IMR-90 (cell line): ENCODE measurements at regions not wholly inside any gene's neighbourhood (a gene's known extent, or its start where the extent isn't known, plus 50 kb on each side); places are given as distances from the start of the nearest gene placed in this dataset.

Experiments
- ATAC-seq: fragments of 200-7000 bp; cut with Tn5 transposase; 2 replicates; pipeline ENCODE4 v1.9.1; 2020; ENCODE audit warnings: low read depth, mild to moderate bottlenecking, moderate library complexity
- BruUV-seq: library from RNA; stranded (reverse); fragments of 400-500 nt; replicated peaks from 2 replicates; lab custom pipeline; 2021; lab: Mats Ljungman, UMichigan
- CTCF ChIA-PET: fragments of 300-600 bp; formaldehyde crosslinking; extraction: SDS; loops from one replicate; lab custom pipeline; 2021; ENCODE audit warnings: antibody characterized with exemption; lab: Yijun Ruan, JAX
- POLR2A ChIA-PET: fragments of 300-600 bp; sonication (Branson Sonifier 250); formaldehyde crosslinking; loops from one replicate; lab custom pipeline; 2022; ENCODE audit warnings: antibody characterized with exemption; ENCODE audit not compliant: unreplicated experiment; lab: Charles Lee
- DNase-seq: peaks from one replicate; pipeline ENCODE4 v3.0.0; 2013
- H2AFZ ChIP-seq: replicated peaks from 2 replicates; pipeline ENCODE3; 2013; ENCODE audit warnings: low read length, mild to moderate bottlenecking; ENCODE audit not compliant: poor library complexity
- H2AK5ac ChIP-seq: 2 replicates; pipeline ENCODE4 v1.6.1; 2013; ENCODE audit warnings: low read depth, low read length, inconsistent platforms
- H2AK9ac ChIP-seq: replicated peaks from 2 replicates; pipeline ENCODE3; 2013; ENCODE audit warnings: mild to moderate bottlenecking, low read depth, low read length, moderate library complexity; ENCODE audit not compliant: poor library complexity
- H2BK120ac ChIP-seq: 2 replicates; pipeline ENCODE4 v1.6.1; 2013; ENCODE audit warnings: low read depth, low read length, inconsistent platforms
- H2BK15ac ChIP-seq: 3 replicates; pipeline ENCODE4 v1.6.1; 2013; ENCODE audit warnings: low read depth, low read length, inconsistent platforms
- H2BK20ac ChIP-seq: 2 replicates; pipeline ENCODE4 v1.6.1; 2013; ENCODE audit warnings: low read depth, mild to moderate bottlenecking, inconsistent platforms, low read length, moderate library complexity
- H2BK5ac ChIP-seq: 2 replicates; pipeline ENCODE4 v1.6.1; 2013; ENCODE audit warnings: mild to moderate bottlenecking, low read depth, low read length, inconsistent platforms; ENCODE audit not compliant: poor library complexity, severe bottlenecking
- H3K14ac ChIP-seq: replicated peaks from 2 replicates; pipeline ENCODE4 v1.6.1; 2013; ENCODE audit warnings: low read depth, low read length, inconsistent platforms
- H3K18ac ChIP-seq: 2 replicates; pipeline ENCODE4 v1.6.1; 2013; ENCODE audit warnings: low read depth, low read length, control low read depth
- H3K23ac ChIP-seq: 2 replicates; pipeline ENCODE4 v1.6.1; 2013; ENCODE audit warnings: low read depth, low read length, inconsistent platforms
- H3K27ac ChIP-seq: 2 replicates; pipeline ENCODE4 v1.5.1; 2013; ENCODE audit warnings: mild to moderate bottlenecking, control low read depth, low read length; ENCODE audit not compliant: insufficient read depth
- H3K27me3 ChIP-seq: 2 replicates; pipeline ENCODE4 v1.6.1; 2013; ENCODE audit warnings: low read length; ENCODE audit not compliant: control insufficient read depth, insufficient read depth
- H3K36me3 ChIP-seq: 2 replicates; pipeline ENCODE4 v1.6.1; 2013; ENCODE audit warnings: low read length, mixed read lengths; ENCODE audit not compliant: control insufficient read depth, insufficient read depth
- H3K4ac ChIP-seq: 2 replicates; pipeline ENCODE4 v1.6.1; 2013; ENCODE audit warnings: low read depth, low read length, inconsistent platforms
- H3K4me1 ChIP-seq: 2 replicates; pipeline ENCODE4 v1.6.1; 2013; ENCODE audit warnings: low read length, mixed read lengths; ENCODE audit not compliant: control insufficient read depth, insufficient read depth
- H3K4me2 ChIP-seq: 2 replicates; pipeline ENCODE4 v1.6.1; 2013; ENCODE audit warnings: low read depth, mild to moderate bottlenecking, control low read depth, low read length, moderate library complexity
- H3K4me3 ChIP-seq: 2 replicates; pipeline ENCODE4 v1.5.1; 2013; ENCODE audit warnings: low read depth, mild to moderate bottlenecking, control low read depth, low read length, moderate library complexity; ENCODE audit not compliant: insufficient read depth
- H3K56ac ChIP-seq: 2 replicates; pipeline ENCODE4 v1.6.1; 2013; ENCODE audit warnings: low read length, inconsistent platforms; ENCODE audit not compliant: insufficient read depth; ENCODE audit errors: extremely low read depth
- H3K79me1 ChIP-seq, 2 experiments: 2 replicates each; pipeline ENCODE4 v1.6.1; 2013; ENCODE audit warnings: low read length in 2 of 2, inconsistent platforms in 1 of 2, low read depth in 1 of 2
- H3K9ac ChIP-seq: 2 replicates; pipeline ENCODE4 v1.6.1; 2013; ENCODE audit warnings: low read depth, low read length, control low read depth
- H3K9me1 ChIP-seq: 2 replicates; pipeline ENCODE4 v1.6.1; 2013; ENCODE audit warnings: low read length, inconsistent platforms; ENCODE audit not compliant: insufficient read depth
- H3K9me3 ChIP-seq: 2 replicates; pipeline ENCODE4 v1.6.1; 2013; ENCODE audit warnings: low read length; ENCODE audit not compliant: control insufficient read depth, insufficient read depth
- H4K20me1 ChIP-seq: 2 replicates; pipeline ENCODE4 v1.6.1; 2013; ENCODE audit warnings: low read length, inconsistent platforms; ENCODE audit not compliant: insufficient read depth
- H4K5ac ChIP-seq: 2 replicates; pipeline ENCODE4 v1.6.1; 2013; ENCODE audit warnings: mild to moderate bottlenecking, low read depth, low read length, control low read depth
- H4K8ac ChIP-seq, 2 experiments: 2 replicates each; pipeline ENCODE4 v1.6.1; 2013; ENCODE audit warnings: low read depth in 2 of 2, low read length in 2 of 2, control low read depth in 1 of 2, inconsistent platforms in 1 of 2
- H4K91ac ChIP-seq: 2 replicates; pipeline ENCODE4 v1.6.1; 2013; ENCODE audit warnings: low read depth, low read length, inconsistent platforms; ENCODE audit not compliant: insufficient read depth
- FOS ChIP-seq: fragments of 150-350 bp; IDR thresholded peaks from 2 replicates; pipeline ENCODE4 v1.6.1; 2016; ENCODE audit warnings: low read depth, low read length
- MAZ ChIP-seq: IDR thresholded peaks from 2 replicates; pipeline ENCODE4 v1.6.1; 2012; ENCODE audit warnings: low read depth, mild to moderate bottlenecking, low read length, improper control_type of control experiment, moderate library complexity, borderline replicate concordance
- RCOR1 ChIP-seq: IDR thresholded peaks from 2 replicates; pipeline ENCODE4 v1.6.1; 2012; ENCODE audit warnings: mild to moderate bottlenecking, low read length, improper control_type of control experiment; ENCODE audit not compliant: insufficient replicate concordance
- WGBS, 2 experiments: methylation state at CpG; one replicate each; pipeline versions ENCODE4 v1.1.5 to v1.1.7; 2013; ENCODE audit warnings: missing lambda C conversion rate in 2 of 2; ENCODE audit not compliant: insufficient read length in 1 of 2; ENCODE audit errors: extremely low coverage in 2 of 2; 5-methylcytosine and 5-hydroxymethylcytosine counted together
- dilution Hi-C: fragments of 300-500 bp; cut with HindIII; formaldehyde crosslinking; loops from one replicate; pipeline ENCODE4 v1.14.3; 2018; ENCODE audit warnings: low sequenced_read_pairs; ENCODE audit not compliant: unreplicated experiment
- in situ Hi-C: fragments of 300-500 bp; cut with MboI; formaldehyde crosslinking; loops from 3 replicates; pipeline ENCODE4 v1.14.3; 2019; ENCODE audit warnings: low sequenced_read_pairs, inconsistent platforms, mixed read lengths
- intact Hi-C: fragments of 100-400 bp; cut with micrococcal nuclease; formaldehyde crosslinking; loops from 2 replicates; pipeline ENCODE4 v1.10.0; 2022

DNA sequence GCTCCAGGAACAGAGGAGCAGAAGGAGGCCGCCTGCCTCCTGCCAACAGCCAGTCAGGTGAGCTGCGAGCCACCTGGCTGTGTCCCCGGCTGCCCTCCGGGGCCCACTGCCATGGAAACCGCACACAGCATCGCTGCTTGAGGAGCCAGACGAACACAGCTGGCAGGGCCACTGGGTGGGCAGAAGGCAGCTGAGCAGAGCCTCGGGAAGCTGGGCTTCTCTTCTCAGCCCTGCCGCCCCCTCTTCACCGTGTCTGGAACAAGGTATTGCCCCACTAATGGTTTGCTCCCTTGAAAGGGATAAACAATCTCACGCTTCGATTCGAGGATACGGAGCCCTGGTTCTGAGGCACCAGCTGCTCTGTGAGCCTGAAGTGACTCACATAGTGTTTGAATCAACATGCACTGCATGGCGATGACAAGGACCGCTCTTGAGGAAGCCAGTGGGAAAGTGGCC lies 63.7 kb upstream of the RUFY1 start:
- Histone ChIP-seq H3K4me1 (peaks cover 18% of the 10 kb centered on the region; the same call in 1 of the 2 replicates), H3K14ac (no peak overlapping the region), H3K9me1 (no peaks in the 10 kb centered on the region), H3K4me2 (no peak overlapping the region), H3K9me3 (peaks cover 4% of the 10 kb centered on the region; the same call in 1 of the 2 replicates), H2BK20ac (no peak overlapping the region), H2BK120ac (no peak overlapping the region), H2BK15ac (no peak overlapping the region), H3K23ac (no peak overlapping the region), H3K36me3 (no peaks in the 10 kb centered on the region), H3K27ac (no peak overlapping the region), H3K79me1 (no peaks in the 10 kb centered on the region), H3K56ac (no peak overlapping the region), H2AK5ac (no peak overlapping the region), H2BK5ac (no peak overlapping the region), H2AFZ (peak overlapping the region; percentile 54), H3K27me3 (peaks cover 2% of the 10 kb centered on the region; the same call in 1 of the 2 replicates), H4K20me1 (no peaks in the 10 kb centered on the region), H4K8ac (no peak overlapping the region), H2AK9ac (no peak overlapping the region), H3K4me3 (no peak overlapping the region), H3K9ac (no peak overlapping the region), H3K18ac (no peak overlapping the region), H4K91ac (no peak overlapping the region), H3K4ac (no peak overlapping the region), H4K5ac (no peak overlapping the region)
- TF ChIP-seq RCOR1 (no peak), FOS (peak; percentile 42; the same call in 1 of the 2 replicates), MAZ (0 out of 2 replicates have a peak, but pooled peaks have one; percentile 21)
- intact Hi-C loops = no loop called here
- dilution Hi-C loops = no loop called here
- DNase-seq = peak; percentile 65
- ChIA-PET CTCF (no interaction called here), POLR2A (no interaction called here)
- no TSS peak for BruUV-seq
- peak; percentile 76 for ATAC-seq
- 47% methylated on average over 15 of the region's 16 CpGs; no CpG with 5 or more reads in 1 of the 2 experiments for whole genome bisulfite sequencing, 2 experiments
- in situ Hi-C loops = loop anchor here (25.0 kb wide), 2 partner anchors 749 to 1199 kb away; partner anchors contain the start of gene ZNF354A
